Aorta (tissue), 5 donors: ENCODE measurements at regions not wholly inside any gene's neighbourhood (a gene's known extent, or its start where the extent isn't known, plus 50 kb on each side); places are given as distances from the start of the nearest gene placed in this dataset.

ENCODE experiments used
- ATAC-seq: fragments of 200-7000 bp; cut with Tn5 transposase; one replicate; pipeline ENCODE4 v1.9.1; 2022; ENCODE audit warnings: moderate library complexity; ENCODE audit not compliant: low FRiP score
- DNase-seq, 2 donors: peaks; one replicate each; pipeline ENCODE4 v3.0.0-alpha.2; 2020
- H3K27ac ChIP-seq, 2 donors: one replicate each; pipeline ENCODE4 v1.5.1; 2013; ENCODE audit warnings: low read length in 2 of 2, mild to moderate bottlenecking in 2 of 2, moderate library complexity in 2 of 2, control low read depth in 1 of 2, inconsistent platforms in 1 of 2, low read depth in 1 of 2
- H3K27me3 ChIP-seq, 2 donors: one replicate each; pipeline ENCODE4 v1.6.1; 2013; ENCODE audit warnings: control low read depth in 1 of 2, low read length in 1 of 2, mild to moderate bottlenecking in 1 of 2, moderate library complexity in 1 of 2; ENCODE audit not compliant: insufficient read depth in 2 of 2, control insufficient read depth in 1 of 2
- H3K36me3 ChIP-seq, 2 donors: one replicate each; pipeline ENCODE4 v1.6.1; 2013; ENCODE audit warnings: control low read depth in 1 of 2, low read length in 1 of 2, mild to moderate bottlenecking in 1 of 2; ENCODE audit not compliant: insufficient read depth in 2 of 2, control insufficient read depth in 1 of 2
- H3K4me1 ChIP-seq, 2 donors: one replicate each; pipeline ENCODE4 v1.6.1; 2013; ENCODE audit warnings: low read length in 2 of 2, control low read depth in 1 of 2, mild to moderate bottlenecking in 1 of 2, moderate library complexity in 1 of 2; ENCODE audit not compliant: insufficient read depth in 2 of 2, control insufficient read depth in 1 of 2
- H3K4me3 ChIP-seq, 2 donors: one replicate each; pipeline ENCODE4 v1.5.1; 2013; ENCODE audit warnings: low read length in 2 of 2, control low read depth in 1 of 2, mild to moderate bottlenecking in 1 of 2
- H3K9me3 ChIP-seq: one replicate; pipeline ENCODE4 v1.6.1; 2013; ENCODE audit warnings: mild to moderate bottlenecking, low read length; ENCODE audit not compliant: control insufficient read depth
- WGBS, 2 donors: extraction: QIAGEN DNeasy Blood & Tissue Kit; methylation state at CpG; one replicate each; pipeline ENCODE4 v1.1.7; 2013; 5-methylcytosine and 5-hydroxymethylcytosine counted together
- intact Hi-C, 2 donors: fragments of 100-400 bp; cut with DNase I; formaldehyde crosslinking; loops; one replicate each; pipeline versions ENCODE4 v1.14.2 to v1.15.0; 2022
- donor health status: healthy with polysubstance abuse.
- donor health status: Bipolar disorder and iron deficiency.
- donor health status: DM: no; HTN: no; CAD: no.
- donor health status: DM: no; HTN: no; CAD: no.
- donor health status: DM: yes; HTN: yes; CAD: no.

- H3K4me1 ChIP-seq, result no peaks in the 10 kb centered on the region
- ATAC-seq (no peak), DNase-seq (peak; percentile 22 to 43)
- H3K27ac ChIP-seq, result no peak overlapping the region
- intact Hi-C loops, result no loop called here
- no peaks in the 10 kb centered on the region for H3K27me3 ChIP-seq
- no peaks in the 10 kb centered on the region for H3K9me3 ChIP-seq
- 82 to 89% methylated on average over 12 of the region's 12 CpGs for WGBS, 2 donors
- no peak overlapping the region for H3K4me3 ChIP-seq
- no peaks in the 10 kb centered on the region for H3K36me3 ChIP-seq
Observed at GRCh38 chr2:128436479-128437203, 118.0 kb upstream of the HS6ST1 start.

- intact Hi-C loops, result no loop called here
Observed at GRCh38 chr2:128437204-128437565, 118.5 kb upstream of the HS6ST1 start.

GRCh38 chr2:128438091-128438490, 119.4 kb upstream of the HS6ST1 start:
- no peaks in the 10 kb centered on the region for H3K36me3 ChIP-seq
- no peaks in the 10 kb centered on the region for H3K27me3 ChIP-seq
- ATAC-seq (no peak), DNase-seq (peak in 1 of 2 donors; percentile 74)
- H3K9me3 ChIP-seq, result no peaks in the 10 kb centered on the region
- H3K4me1 ChIP-seq, result no peaks in the 10 kb centered on the region
- no peak overlapping the region for H3K27ac ChIP-seq
- intact Hi-C loops, result no loop called here
- no peak overlapping the region for H3K4me3 ChIP-seq
- WGBS, 2 donors, result 92 to 97% methylated on average over 16 of the region's 16 CpGs

More at GRCh38 chr2:128437204-128437565, 118.5 kb upstream of the HS6ST1 start:
- Histone ChIP-seq H3K36me3 (no peaks in the 10 kb centered on the region), H3K4me1 (no peaks in the 10 kb centered on the region), H3K27me3 (no peaks in the 10 kb centered on the region), H3K27ac (no peak overlapping the region), H3K9me3 (no peaks in the 10 kb centered on the region), H3K4me3 (no peak overlapping the region)
- ATAC-seq (no peak), DNase-seq (peak in 1 of 2 donors; percentile 43)
- WGBS, 2 donors, result 80 to 89% methylated on average over 9 of the region's 9 CpGs

DNA sequence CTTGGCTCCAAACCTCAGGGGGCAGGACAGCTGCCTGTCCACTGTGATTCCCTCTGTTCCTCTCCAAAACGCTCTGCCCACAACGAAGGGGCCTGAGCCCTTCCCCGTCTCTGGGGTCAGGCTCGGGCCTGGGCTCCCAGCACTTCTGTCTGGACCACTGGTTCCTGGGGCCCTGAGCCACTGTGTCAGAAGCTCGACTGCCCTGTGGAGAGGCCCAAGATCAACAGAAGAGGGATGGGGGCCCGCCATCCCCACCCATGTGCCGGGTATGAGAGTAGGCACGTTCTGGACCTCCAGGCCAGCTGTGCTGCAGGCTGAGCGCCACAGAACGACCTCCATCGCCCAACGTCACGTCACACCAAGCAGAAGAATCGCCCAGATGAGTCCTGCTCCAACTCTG, 119.9 kb upstream of the HS6ST1 start:
- 94 to 95% methylated on average over 14 of the region's 14 CpGs for WGBS, 2 donors
- H3K27ac ChIP-seq, result no peak overlapping the region
- no peaks in the 10 kb centered on the region for H3K36me3 ChIP-seq
- H3K4me1 ChIP-seq, result no peaks in the 10 kb centered on the region
- H3K9me3 ChIP-seq, result no peaks in the 10 kb centered on the region
- H3K27me3 ChIP-seq, result no peaks in the 10 kb centered on the region
- no peak for ATAC-seq
- intact Hi-C loops, result no loop called here
- no peak overlapping the region for H3K4me3 ChIP-seq
- peak in 1 of 2 donors; percentile 62 for DNase-seq

GRCh38 chr2:128439031-128439790, 120.5 kb upstream of the HS6ST1 start:
- peak in 1 of 2 donors; percentile 61 for DNase-seq

GRCh38 chr2:128439791-128440665, 121.4 kb upstream of the HS6ST1 start:
- DNase-seq (peak in 1 of 2 donors; percentile 46), ATAC-seq (no peak)
- Histone ChIP-seq H3K9me3 (no peaks in the 10 kb centered on the region), H3K27me3 (no peaks in the 10 kb centered on the region), H3K4me3 (no peak overlapping the region), H3K27ac (no peak overlapping the region), H3K4me1 (no peaks in the 10 kb centered on the region), H3K36me3 (no peaks in the 10 kb centered on the region)
- intact Hi-C loops, result no loop called here
- WGBS, 2 donors, result 70 to 75% methylated on average over 13 of the region's 13 CpGs

More at GRCh38 chr2:128439031-128439790, 120.5 kb upstream of the HS6ST1 start:
- Histone ChIP-seq H3K9me3 (no peaks in the 10 kb centered on the region), H3K4me3 (no peak overlapping the region), H3K4me1 (no peaks in the 10 kb centered on the region), H3K27ac (no peak overlapping the region), H3K36me3 (no peaks in the 10 kb centered on the region), H3K27me3 (no peaks in the 10 kb centered on the region)
- ATAC-seq, result no peak
- intact Hi-C loops, result no loop called here
- 86 to 92% methylated on average over 12 of the region's 12 CpGs for WGBS, 2 donors

GRCh38 chr2:128440666-128441340, 122.1 kb upstream of the HS6ST1 start:
- 50 to 54% methylated on average over 14 of the region's 14 CpGs for WGBS, 2 donors
- no peaks in the 10 kb centered on the region for H3K27me3 ChIP-seq
- no peak overlapping the region for H3K4me3 ChIP-seq
- intact Hi-C loops, result no loop called here
- H3K4me1 ChIP-seq, result no peaks in the 10 kb centered on the region
- H3K27ac ChIP-seq, result no peak overlapping the region
- H3K36me3 ChIP-seq, result no peaks in the 10 kb centered on the region
- DNase-seq, result peak in 1 of 2 donors; percentile 77
- ATAC-seq, result peak; percentile 10
- no peaks in the 10 kb centered on the region for H3K9me3 ChIP-seq

DNA sequence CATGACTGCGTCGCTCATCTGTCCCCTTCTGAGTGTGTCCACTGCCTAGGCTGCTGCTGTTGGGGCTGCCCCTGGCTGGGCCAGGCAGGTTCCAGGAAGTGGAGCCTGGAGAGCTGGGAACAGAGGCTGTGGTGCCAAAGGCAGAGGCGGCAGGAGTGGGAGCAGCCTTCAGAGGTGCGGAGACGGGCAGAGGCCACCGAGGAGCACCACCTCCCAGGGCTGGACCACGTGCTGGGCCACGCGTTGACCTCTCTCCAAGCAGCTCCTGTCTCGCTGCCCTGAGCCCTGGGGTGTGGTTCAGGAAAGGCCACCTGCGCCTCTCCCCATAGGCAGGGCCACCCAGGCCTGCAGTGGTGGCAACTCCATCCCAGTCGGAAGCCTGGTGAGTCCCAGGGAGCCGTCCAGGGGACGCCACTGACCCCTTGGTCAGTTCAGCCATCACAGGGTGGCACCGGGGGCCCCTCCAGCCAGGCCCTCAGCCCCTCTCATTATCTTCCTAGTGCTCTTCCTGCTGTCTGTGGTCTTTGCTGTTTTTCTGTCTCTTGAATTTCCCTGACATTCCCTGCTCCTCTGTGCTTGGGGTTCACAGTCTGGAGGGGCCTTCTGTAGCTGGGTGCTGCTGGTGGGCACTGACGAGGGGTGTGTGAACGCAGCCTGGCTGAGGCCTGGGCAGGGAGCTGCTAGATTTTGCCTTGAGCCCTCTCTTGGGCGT, 122.8 kb upstream of the HS6ST1 start:
- H3K4me1 ChIP-seq, result no peaks in the 10 kb centered on the region
- no peaks in the 10 kb centered on the region for H3K27me3 ChIP-seq
- H3K9me3 ChIP-seq, result no peaks in the 10 kb centered on the region
- no peak overlapping the region for H3K27ac ChIP-seq
- H3K4me3 ChIP-seq, result no peak overlapping the region
- H3K36me3 ChIP-seq, result no peaks in the 10 kb centered on the region
- no peak for ATAC-seq
- peak in 1 of 2 donors; percentile 71 for DNase-seq
- intact Hi-C loops, result no loop called here
- 94% methylated on average over 18 of the region's 18 CpGs for WGBS, 2 donors
